Retinal pigment epithelial cell (primary cell): ENCODE measurements at regions not wholly inside any gene's neighbourhood (a gene's known extent, or its start where the extent isn't known, plus 50 kb on each side); places are given as distances from the start of the nearest gene placed in this dataset.

Experiments
- DNase-seq: peaks from one replicate; pipeline ENCODE4 v3.0.0-alpha.2; 2010; ENCODE audit warnings: low read depth
- H3K4me3 ChIP-seq: 2 replicates; pipeline ENCODE4 v1.5.1; 2011; ENCODE audit warnings: mild to moderate bottlenecking, low read length, control low read depth, moderate library complexity
- TF ChIP-seq, protein P1 (sequence below): conservative IDR thresholded peaks from 2 replicates; pipeline ENCODE4 v1.5.1; 2011; ENCODE audit warnings: low read depth, low read length, control low read depth, inconsistent platforms

GRCh38 chr22:49545606-49546005, 282.1 kb downstream of the BRD1 start:
- TF ChIP-seq, protein P1, sequence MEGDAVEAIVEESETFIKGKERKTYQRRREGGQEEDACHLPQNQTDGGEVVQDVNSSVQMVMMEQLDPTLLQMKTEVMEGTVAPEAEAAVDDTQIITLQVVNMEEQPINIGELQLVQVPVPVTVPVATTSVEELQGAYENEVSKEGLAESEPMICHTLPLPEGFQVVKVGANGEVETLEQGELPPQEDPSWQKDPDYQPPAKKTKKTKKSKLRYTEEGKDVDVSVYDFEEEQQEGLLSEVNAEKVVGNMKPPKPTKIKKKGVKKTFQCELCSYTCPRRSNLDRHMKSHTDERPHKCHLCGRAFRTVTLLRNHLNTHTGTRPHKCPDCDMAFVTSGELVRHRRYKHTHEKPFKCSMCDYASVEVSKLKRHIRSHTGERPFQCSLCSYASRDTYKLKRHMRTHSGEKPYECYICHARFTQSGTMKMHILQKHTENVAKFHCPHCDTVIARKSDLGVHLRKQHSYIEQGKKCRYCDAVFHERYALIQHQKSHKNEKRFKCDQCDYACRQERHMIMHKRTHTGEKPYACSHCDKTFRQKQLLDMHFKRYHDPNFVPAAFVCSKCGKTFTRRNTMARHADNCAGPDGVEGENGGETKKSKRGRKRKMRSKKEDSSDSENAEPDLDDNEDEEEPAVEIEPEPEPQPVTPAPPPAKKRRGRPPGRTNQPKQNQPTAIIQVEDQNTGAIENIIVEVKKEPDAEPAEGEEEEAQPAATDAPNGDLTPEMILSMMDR = no peak
- no peak overlapping the region for H3K4me3 ChIP-seq
- no peak for DNase-seq

- no peak overlapping the region for H3K4me3 ChIP-seq
- no peak for DNase-seq
- TF ChIP-seq, protein P1 = no peak
Measured at GRCh38 chr22:49544286-49544685, 283.4 kb downstream of the BRD1 start.

DNA sequence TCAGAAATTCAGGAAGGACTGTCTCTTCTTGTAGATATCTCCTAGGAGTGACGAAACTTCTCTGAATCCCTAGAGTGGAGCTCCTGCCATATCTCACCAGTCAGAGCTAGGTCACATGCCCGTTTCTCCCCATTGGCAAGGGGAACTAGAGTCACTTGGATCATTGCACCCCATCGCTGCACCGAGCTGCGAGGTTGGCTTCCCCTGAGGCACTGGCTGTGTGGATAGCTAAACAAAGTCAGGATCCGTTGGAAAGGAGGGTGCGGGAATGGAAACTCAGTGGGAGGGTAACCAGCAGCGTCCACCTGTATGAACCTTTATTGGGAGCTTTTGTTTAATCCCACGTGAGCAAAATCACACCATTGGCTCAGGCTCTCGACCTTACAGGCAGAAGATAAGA, 283.8 kb downstream of the BRD1 start:
- no peak overlapping the region for H3K4me3 ChIP-seq
- no peak for DNase-seq
- TF ChIP-seq, protein P1 = no peak

DNA sequence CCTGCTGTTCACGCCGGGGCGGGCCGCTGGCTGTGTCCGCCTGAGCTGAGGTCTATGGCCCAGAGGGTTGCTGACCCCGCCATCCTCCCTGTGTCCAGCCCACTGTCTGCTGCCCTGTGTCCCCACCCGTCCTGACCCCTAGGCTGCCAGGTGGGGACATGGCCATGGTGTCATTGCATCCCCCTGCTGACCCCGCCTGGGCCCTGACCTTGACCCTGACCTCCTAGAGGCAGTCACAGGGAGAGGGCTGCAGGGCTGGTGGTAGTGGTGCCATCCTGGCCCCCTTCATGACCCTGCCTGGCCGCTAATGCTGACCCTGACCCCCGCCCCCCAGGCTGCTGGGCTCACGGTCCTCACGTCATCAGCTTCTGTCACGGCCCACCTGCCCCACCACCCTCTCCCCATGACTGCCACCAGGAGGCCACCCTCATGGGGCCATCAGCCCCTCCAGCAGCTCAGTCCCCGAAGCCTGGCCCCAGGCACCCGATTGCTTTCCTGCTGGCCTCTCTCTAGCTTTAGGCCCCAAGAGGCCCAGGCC, 285.9 kb downstream of the BRD1 start:
- TF ChIP-seq, protein P1 = no peak
- H3K4me3 ChIP-seq = no peak overlapping the region
- no peak for DNase-seq

- no peak overlapping the region for H3K4me3 ChIP-seq
- no peak for DNase-seq
- TF ChIP-seq, protein P1 = no peak
Measured at GRCh38 chr22:49540913-49541692, 286.6 kb downstream of the BRD1 start.

DNA sequence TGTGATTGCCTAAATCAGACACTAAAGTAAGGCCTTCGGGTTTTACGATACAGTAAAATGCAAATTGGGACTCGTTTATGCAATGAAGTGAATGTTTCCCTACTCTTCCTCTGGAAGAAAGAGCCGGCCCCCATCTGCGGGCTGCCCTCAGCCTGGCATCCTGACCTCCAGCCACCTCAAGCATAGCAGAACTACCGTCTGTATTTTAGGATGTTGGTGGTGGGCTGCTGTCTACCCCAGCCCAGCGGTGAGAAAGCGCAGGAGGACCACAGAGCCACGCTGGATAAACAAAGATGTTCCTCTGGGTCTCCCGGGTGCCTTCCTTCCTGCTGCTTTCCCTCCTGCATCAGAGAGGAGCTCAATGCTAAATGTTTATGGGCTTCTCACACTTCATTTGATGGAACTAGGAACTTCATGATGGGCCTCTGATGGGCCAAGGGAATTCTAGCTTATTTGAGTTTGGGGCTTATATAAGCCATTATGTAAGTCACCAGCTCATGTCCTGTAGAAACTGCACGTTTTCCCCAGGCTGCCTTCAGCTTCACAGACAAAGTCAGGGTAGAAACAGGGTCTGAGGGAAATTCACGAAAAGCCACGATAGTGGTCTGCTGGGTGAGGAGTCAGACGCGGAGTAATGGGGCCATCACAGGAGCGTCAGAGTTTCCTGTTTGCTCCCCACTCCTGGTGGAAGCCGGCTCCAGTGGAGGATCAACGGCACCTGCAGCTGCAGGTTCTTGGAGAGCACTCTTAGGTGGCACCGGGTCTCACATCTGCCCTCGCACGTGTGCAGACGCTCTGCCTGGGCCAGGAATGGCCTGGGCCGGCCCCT, 287.4 kb downstream of the BRD1 start:
- TF ChIP-seq, protein P1 = no peak
- no peak for DNase-seq
- no peak overlapping the region for H3K4me3 ChIP-seq

- H3K4me3 ChIP-seq = no peak overlapping the region
- no peak for DNase-seq
- TF ChIP-seq, protein P1 = no peak
Measured at GRCh38 chr22:49538006-49538405, 289.7 kb downstream of the BRD1 start.
